CD4-positive, alpha-beta T cell treated with Interleukin-1 beta for 1 hour (primary cell): ENCODE measurements at regions not wholly inside any gene's neighbourhood (a gene's known extent, or its start where the extent isn't known, plus 50 kb on each side); places are given as distances from the start of the nearest gene placed in this dataset.

Source experiments
- DNase-seq, 2 donors: peaks; one replicate each; pipeline ENCODE4 v3.0.0-alpha.2; 2020 to 2022

DNA sequence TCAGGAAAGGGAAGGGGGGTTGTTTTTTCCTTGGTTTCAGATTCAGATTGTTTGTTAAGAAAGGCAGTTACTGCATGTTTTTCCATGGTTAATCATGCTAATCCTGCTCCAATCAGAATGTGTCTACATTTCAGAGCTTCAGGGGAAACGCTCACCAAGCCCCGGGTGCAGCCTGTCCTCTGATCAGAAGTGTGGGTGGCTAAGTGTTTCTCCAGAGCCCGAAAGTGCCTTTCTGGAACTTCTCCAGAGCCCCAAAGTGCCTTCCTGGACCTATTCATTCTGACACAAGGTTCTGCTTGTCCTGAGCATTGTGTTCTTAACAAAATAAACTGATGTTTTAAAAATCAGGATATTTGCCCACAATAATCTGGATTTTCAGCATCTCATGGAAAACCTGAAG, 359.0 kb upstream of the ZNF521 start:
- DNase-seq = no peak

DNA sequence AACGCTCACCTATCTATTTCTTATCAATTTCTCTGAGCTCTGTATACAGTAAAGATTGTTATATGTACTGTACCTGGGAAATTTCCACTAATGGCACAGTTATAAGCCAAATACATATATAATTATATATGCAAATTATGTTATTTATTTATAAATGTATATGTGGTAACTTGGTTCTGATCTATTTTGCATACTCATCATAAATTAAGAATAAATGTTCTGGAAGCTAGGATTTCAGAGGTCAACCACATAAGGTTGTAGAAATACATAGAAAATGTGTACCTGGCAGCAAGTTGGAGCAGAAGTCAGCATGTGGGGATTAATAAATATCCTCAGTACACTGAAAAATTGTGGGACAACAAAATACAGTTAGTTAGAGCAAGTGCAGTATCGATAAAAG, 353.7 kb upstream of the ZNF521 start:
- no peak for DNase-seq

GRCh38 chr18:25704494-25704893, 352.5 kb upstream of the ZNF521 start:
- DNase-seq = no peak

DNA sequence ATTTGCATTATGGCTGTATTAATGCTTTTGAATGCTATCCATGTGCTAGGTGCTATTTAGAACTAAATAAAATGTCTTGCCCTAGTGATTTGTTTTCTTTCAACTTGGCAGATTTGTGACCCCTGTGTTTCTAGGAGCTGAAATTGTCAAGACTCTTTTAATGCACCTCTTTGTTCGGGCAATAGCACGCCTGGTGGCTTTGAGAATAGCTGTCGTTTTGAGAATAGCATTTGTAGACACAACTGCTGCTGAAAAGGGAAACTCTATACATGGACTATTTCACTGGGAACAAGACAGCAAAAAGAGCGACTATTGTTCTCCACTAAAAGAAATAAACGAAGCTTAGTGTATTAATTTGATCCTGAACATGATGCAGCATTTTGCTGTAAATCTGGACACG, 352.1 kb upstream of the ZNF521 start:
- no peak for DNase-seq

- DNase-seq = no peak
These were observed 349.9 kb upstream of the ZNF521 start for GRCh38 chr18:25701821-25702220.

GRCh38 chr18:25686960-25687500, 335.1 kb upstream of the ZNF521 start:
- DNase-seq = no peak

GRCh38 chr18:25685088-25685487, 333.1 kb upstream of the ZNF521 start:
- DNase-seq = no peak

DNA sequence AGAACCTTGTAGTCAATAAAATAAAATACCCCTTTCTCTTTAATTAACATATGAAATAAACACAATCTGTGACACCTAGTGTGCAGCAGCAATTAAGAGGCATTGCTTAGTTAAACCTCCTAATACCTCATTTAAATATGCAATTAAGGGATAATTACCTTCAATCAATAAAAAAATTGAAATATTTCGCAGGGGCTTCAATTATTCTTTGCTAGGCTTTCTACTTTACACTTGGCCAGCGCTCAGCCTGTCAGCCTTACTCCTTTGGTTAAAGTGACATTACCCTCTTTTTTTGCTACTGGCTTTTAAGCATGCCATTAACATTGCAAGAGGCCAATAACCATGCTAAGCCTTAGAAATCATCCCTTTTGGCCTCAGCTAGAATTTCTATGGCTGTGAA, 327.5 kb upstream of the ZNF521 start:
- no peak for DNase-seq

DNA sequence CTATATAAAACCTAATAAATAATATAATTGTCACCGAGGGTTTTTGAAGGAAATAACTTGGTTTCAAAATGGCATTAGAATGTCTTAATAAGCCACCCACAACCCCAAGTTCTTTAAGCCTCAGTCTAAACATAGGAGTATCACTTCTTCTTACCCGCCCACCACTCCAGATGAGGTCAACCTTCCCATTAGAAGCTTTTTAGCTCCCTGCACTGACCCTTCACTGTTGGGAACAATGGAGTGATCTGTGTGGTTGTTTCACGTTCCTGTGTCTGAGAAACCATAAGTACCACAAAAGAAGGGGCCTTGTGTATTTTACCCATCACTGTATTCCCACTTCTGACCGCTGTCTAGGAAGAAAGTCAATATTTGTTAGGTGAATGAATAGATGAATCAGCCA, 326.3 kb upstream of the ZNF521 start:
- DNase-seq = no peak

- DNase-seq = no peak
These were observed 323.3 kb upstream of the ZNF521 start for GRCh38 chr18:25675123-25675850.

DNA sequence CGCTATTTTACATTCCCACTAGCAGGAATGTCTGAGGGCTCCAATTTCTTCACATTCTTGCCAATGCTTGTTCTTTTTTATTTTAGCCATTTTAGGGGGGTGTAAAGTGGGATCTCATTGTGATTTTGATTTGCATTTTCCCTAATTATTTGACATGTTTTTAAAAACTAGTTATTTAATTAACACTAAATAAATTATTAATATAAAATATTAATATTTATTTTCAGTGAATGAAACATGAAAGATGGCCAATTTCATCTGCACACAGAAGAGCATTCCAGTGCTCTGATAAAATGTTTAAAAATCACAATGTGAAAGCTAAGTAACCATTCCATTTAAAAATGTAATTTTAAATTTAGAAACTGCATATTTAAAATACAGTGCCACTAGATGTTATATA, 322.2 kb upstream of the ZNF521 start:
- no peak for DNase-seq

GRCh38 chr18:25672490-25672889, 320.5 kb upstream of the ZNF521 start:
- DNase-seq = no peak

DNA sequence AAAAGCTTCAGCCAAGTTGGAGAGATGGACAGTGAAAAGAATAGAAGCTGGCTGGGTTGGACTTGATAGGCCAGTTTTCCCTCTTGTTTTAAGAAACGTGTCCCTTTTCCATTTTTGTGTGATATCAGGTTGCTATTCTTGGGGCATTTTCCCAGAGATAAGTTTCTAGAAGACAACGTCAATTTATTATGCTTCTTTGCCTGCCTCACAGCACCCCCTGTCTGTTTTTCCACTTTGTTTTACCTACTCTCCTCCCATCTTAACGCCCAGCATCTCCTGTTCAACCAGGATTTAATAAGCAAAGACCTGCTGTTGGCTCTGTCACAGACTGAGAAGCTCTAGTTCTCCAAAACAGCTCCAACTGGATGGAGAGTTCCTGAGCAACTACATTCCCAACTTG, 317.8 kb upstream of the ZNF521 start:
- no peak for DNase-seq

DNA sequence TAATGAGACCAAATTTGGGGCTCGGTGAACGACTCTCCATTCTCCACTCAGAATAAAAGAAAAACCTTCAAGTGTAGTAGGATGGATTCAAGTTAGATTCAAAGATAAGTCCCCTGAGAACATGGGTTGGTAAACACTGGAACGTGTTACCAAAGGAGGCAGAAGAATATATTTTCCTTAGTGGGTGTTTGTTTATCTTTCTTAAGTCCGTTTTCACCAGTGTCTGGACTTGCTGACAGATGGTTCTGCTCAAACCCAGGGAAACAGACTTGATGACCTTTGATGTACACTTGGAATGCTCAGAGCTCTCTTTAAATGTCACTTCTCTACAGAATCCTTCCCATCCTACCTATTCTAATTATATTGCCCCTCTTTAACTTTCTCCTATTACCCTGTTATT, 310.3 kb upstream of the ZNF521 start:
- no peak for DNase-seq

DNA sequence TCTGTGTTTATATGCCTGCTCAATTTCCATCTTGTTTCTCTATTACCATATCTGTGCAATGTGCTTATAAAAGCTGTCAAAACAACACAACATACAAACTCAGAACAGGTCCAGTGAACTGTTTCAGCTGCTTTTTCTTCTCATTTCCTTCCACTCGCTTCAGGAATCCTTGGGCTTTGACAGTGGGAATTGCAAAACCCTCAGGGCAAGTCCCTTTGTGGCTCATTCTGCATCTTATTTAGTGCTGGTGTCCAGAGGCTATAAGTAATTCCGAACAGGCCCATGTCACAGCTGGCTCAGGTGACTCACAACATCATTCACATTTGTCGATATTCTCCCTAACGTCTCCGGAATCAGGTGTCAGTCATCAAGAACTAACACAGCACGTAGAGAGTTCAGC, 309.9 kb upstream of the ZNF521 start:
- no peak for DNase-seq

GRCh38 chr18:25659541-25659940, 307.6 kb upstream of the ZNF521 start:
- no peak for DNase-seq

DNA sequence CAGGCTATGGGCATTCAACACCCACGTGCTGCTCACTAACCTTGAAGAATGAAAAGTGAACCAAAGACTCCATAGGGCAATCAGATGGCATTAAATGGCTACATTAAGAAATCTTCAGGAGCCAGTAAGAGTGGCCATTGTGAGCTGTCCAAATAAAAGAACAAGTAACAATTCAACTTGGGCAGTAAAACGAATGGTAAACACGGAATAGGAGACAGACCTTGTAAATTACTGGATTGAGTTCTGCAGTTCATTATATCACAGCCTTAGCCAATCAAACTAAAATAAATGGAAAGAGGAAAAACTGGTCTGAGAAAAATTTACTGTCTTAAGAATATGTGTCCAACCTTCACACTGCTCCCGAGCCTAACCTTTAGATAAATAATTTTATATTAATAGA, 306.5 kb upstream of the ZNF521 start:
- DNase-seq = no peak

DNA sequence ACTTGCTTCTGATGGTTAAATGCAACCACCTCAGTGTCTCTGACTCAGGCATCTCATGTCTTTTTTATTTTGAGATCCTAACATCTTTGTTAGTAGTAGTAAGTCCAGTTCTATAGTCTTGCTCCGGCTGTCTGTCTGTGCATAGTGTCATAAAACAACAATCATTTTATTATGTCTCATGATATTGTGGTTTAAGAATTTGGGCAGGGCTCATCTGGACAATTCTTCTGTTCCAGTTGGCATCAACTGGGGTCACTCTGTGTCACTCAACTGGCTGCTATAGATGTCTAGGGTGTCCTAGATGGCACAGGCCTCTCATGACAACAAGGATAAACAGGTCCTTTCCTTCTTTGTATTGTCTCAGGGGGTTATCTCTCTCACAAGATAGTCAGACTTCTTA, 299.6 kb upstream of the ZNF521 start:
- DNase-seq = no peak

GRCh38 chr18:25650201-25650941, 298.4 kb upstream of the ZNF521 start:
- DNase-seq = no peak

DNA sequence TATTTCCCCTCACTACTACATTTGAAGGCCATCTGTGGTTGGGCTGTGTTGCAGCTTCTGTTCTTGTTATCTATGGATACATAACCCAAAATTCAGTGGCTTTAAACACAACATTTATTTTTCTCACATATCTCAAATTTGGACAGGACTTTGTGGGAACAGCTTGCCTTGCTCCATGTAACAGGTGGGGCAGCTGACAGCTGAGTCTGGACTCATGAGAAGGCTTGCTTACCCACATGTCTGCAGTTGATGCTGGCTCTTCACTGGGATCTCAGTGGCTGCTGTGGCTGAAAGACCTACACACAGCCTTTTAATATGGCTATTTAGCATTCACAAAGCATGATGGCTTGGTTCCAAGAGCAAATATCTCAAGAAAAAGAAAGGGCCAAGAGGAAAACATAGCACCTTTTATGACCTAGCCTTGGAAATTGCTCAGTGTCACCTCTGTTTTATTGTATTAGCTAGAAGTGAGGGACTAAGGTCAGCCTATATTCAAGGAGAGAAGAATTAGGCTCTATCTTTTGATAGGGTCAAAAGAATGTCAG, 296.8 kb upstream of the ZNF521 start:
- DNase-seq = no peak

DNA sequence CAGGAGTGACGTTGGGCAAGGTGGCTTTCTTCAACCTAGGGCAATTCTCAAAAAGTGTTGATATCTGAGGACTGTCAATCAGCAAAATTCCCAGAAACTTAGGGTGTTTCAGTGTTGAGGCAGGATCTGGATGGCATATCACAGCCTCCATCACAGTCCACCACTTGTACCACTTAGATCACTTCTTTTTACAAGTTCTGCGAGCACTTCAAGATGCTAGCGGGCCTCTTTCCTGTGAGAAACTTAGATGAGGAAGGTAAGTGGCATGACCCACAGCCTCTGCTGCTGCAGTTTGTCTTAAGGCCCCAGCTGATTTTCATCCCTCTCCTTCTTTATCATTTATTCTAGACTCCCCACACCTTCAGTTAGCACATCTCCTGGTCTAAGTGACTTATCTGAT, 295.4 kb upstream of the ZNF521 start:
- DNase-seq = no peak

- no peak for DNase-seq
These were observed 295.0 kb upstream of the ZNF521 start for GRCh38 chr18:25646971-25647370.

DNA sequence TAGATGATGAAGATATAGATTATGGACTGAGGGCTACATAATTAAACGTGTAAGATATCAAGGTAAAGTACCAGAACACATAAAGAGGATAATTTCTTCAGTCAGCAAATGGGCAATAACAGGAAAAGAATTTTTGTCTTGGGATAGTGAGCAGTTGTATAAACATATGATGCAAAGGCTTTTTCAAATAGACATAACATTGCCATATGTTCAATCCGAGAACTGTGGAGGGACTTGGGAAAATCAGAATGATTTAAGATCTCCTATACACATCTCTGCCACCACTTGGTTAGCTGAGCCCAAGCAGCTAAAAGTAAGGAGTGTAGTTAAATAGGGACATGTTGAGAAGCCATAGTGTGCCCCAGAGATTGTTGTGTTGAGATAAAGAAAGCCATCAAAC, 287.6 kb upstream of the ZNF521 start:
- no peak for DNase-seq

DNA sequence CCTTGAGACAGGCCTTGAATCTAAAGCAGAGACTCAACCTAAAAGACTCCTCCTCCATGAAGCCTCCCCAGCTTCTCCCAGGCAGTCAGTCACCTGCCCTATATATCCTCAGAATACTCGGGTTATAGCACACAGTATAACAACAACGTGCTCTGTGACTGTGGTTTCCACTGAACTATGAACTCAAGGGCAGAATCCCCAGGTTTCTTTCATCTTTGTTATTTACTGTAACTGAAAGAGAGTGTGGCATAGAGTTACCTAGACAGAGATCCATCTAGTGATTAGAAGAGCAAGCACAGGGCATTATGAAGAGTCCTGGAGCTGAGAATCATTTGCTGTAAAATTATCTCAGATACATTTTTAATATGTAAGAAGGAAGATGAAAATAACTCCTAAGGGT, 281.6 kb upstream of the ZNF521 start:
- no peak for DNase-seq
